SK-N-SH treated with all-trans-retinoic acid at 6 μM for 48 hours (cell line): ENCODE measurements at regions not wholly inside any gene's neighbourhood (a gene's known extent, or its start where the extent isn't known, plus 50 kb on each side); places are given as distances from the start of the nearest gene placed in this dataset.

Experiments
- ATAC-seq: fragments of 200-7000 bp; cut with Tn5 transposase; 3 replicates; pipeline ENCODE4 v1.9.1; 2020; ENCODE audit warnings: mild to moderate bottlenecking, moderate library complexity
- ARNTL ChIP-seq: fragments of 450-650 bp; formaldehyde crosslinking; IDR thresholded peaks from 2 replicates; pipeline ENCODE4 v1.5.0; 2020; ENCODE audit warnings: low read depth, mild to moderate bottlenecking, moderate library complexity, borderline replicate concordance
- BACH2 ChIP-seq: fragments of 250-450 bp; sonication (Bioruptor Pico); IDR thresholded peaks from 2 replicates; pipeline ENCODE4 v1.9.0; 2021; ENCODE audit warnings: mild to moderate bottlenecking, borderline replicate concordance
- CSDC2 ChIP-seq: fragments of 250-450 bp; sonication (Bioruptor Pico); IDR thresholded peaks from 2 replicates; pipeline ENCODE4 v1.5.0; 2020; ENCODE audit warnings: mild to moderate bottlenecking, moderate library complexity
- ESRRG ChIP-seq: fragments of 250-450 bp; sonication (Bioruptor Pico); IDR thresholded peaks from 2 replicates; pipeline ENCODE4 v1.6.1; 2021; ENCODE audit warnings: mild to moderate bottlenecking
- GLIS3 ChIP-seq: fragments of 250-450 bp; sonication (Bioruptor Pico); IDR thresholded peaks from 2 replicates; pipeline ENCODE4 v1.5.0; 2020; ENCODE audit warnings: mild to moderate bottlenecking, moderate library complexity
- ISL1 ChIP-seq: fragments of 250-450 bp; sonication (Bioruptor Pico); IDR thresholded peaks from 2 replicates; pipeline ENCODE4 v2.1.2; 2022; ENCODE audit warnings: mild to moderate bottlenecking, moderate library complexity
- OSR1 ChIP-seq: fragments of 250-450 bp; sonication (Bioruptor Pico); IDR thresholded peaks from 2 replicates; pipeline ENCODE4 v1.8.0; 2022; ENCODE audit warnings: moderate library complexity, mild to moderate bottlenecking, inconsistent platforms
- PPARA ChIP-seq: fragments of 250-450 bp; sonication (Bioruptor Pico); IDR thresholded peaks from 2 replicates; pipeline ENCODE4 v1.5.0; 2020; ENCODE audit warnings: mild to moderate bottlenecking, borderline replicate concordance
- RARB ChIP-seq: fragments of 250-450 bp; sonication (Bioruptor Pico); IDR thresholded peaks from 2 replicates; pipeline ENCODE4 v1.8.0; 2021; ENCODE audit warnings: mild to moderate bottlenecking, moderate library complexity
- SNAI2 ChIP-seq: fragments of 250-450 bp; sonication (Bioruptor Pico); IDR thresholded peaks from 2 replicates; pipeline ENCODE4 v1.5.0; 2020; ENCODE audit warnings: mild to moderate bottlenecking, moderate library complexity
- TOX ChIP-seq: fragments of 250-450 bp; sonication (Bioruptor Pico); IDR thresholded peaks from 2 replicates; pipeline ENCODE4 v1.8.0; 2021; ENCODE audit warnings: mild to moderate bottlenecking, moderate library complexity, borderline replicate concordance
- ZC3H10 ChIP-seq: fragments of 250-450 bp; sonication (Bioruptor Pico); IDR thresholded peaks from 2 replicates; pipeline ENCODE4 v1.5.1; 2021; ENCODE audit warnings: mild to moderate bottlenecking, moderate library complexity
- ZFP3 ChIP-seq: fragments of 250-450 bp; sonication (Bioruptor Pico); IDR thresholded peaks from 2 replicates; pipeline ENCODE4 v1.5.0; 2020; ENCODE audit warnings: mild to moderate bottlenecking, moderate library complexity
- ZFP30 ChIP-seq: fragments of 450-650 bp; formaldehyde crosslinking; IDR thresholded peaks from 2 replicates; pipeline ENCODE4 v1.5.0; 2022; ENCODE audit warnings: mild to moderate bottlenecking, moderate library complexity
- ZNF565 ChIP-seq: fragments of 450-650 bp; formaldehyde crosslinking; conservative IDR thresholded peaks from 2 replicates; pipeline ENCODE4 v1.5.0; 2020; ENCODE audit warnings: low read depth, mild to moderate bottlenecking, moderate library complexity
- ZNF70 ChIP-seq: fragments of 450-650 bp; formaldehyde crosslinking; IDR thresholded peaks from 2 replicates; pipeline ENCODE4 v1.5.0; 2020; ENCODE audit warnings: mild to moderate bottlenecking, moderate library complexity
- ZNF8 ChIP-seq: fragments of 450-650 bp; formaldehyde crosslinking; IDR thresholded peaks from 2 replicates; pipeline ENCODE4 v1.5.0; 2020; ENCODE audit warnings: mild to moderate bottlenecking, moderate library complexity
- TF ChIP-seq, protein P1 (sequence below): fragments of 250-450 bp; sonication (Bioruptor Pico); IDR thresholded peaks from 2 replicates; pipeline ENCODE4 v1.8.0; 2021; ENCODE audit warnings: low read depth, mild to moderate bottlenecking, moderate library complexity, borderline replicate concordance
- TF ChIP-seq, protein P2 (sequence below): fragments of 250-450 bp; sonication (Bioruptor Pico); IDR thresholded peaks from 2 replicates; pipeline ENCODE4 v1.8.0; 2020; ENCODE audit warnings: mild to moderate bottlenecking, moderate library complexity, borderline replicate concordance
- TF ChIP-seq, protein P3 (sequence below): fragments of 250-450 bp; sonication (Bioruptor Pico); IDR thresholded peaks from 2 replicates; pipeline ENCODE4 v1.5.0; 2020; ENCODE audit warnings: mild to moderate bottlenecking, moderate library complexity
- TF ChIP-seq, protein P4 (sequence below): fragments of 250-450 bp; sonication (Bioruptor Pico); IDR thresholded peaks from 2 replicates; pipeline ENCODE4 v1.5.1; 2021; ENCODE audit warnings: mild to moderate bottlenecking, moderate library complexity
- TF ChIP-seq, protein P5 (sequence below): fragments of 250-450 bp; sonication (Bioruptor Pico); IDR thresholded peaks from 2 replicates; pipeline ENCODE4 v1.5.1; 2020; ENCODE audit warnings: low read depth, mild to moderate bottlenecking, moderate library complexity

DNA sequence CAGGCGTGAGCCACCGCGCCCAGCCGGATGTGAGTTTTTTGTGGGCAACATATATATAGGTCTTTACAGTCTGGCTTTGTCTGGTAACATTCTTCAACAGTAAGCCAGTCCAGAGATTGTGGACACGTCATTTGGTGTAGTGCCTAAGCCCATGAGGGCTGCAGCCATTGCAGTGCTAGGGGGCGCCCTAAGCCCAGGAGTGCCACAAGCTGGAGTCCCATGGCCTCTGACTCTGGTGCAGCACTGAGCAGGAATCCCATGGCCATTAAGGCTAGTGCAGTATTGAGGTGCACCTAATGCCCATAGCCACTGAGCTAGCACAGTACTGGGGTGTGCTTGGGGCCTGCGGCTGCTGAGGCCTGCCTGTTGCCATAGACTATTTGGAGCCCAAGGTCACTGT, 136.4 kb upstream of the NDN start:
- TF ChIP-seq RARB (no peak), ZFP3 (CRISPR knock-in tag) (no peak), ESRRG (no peak), GLIS3 (CRISPR knock-in tag) (no peak), OSR1 (no peak), ARNTL (no peak), ZNF70 (CRISPR knock-in tag) (no peak), ZC3H10 (CRISPR knock-in tag) (no peak), SNAI2 (CRISPR knock-in tag) (no peak), ZNF8 (no peak), ZNF565 (no peak), TOX (CRISPR knock-in tag) (no peak), CSDC2 (no peak), BACH2 (CRISPR knock-in tag) (no peak), ISL1 (no peak), ZFP30 (CRISPR knock-in tag) (no peak)
- TF ChIP-seq, protein P1, sequence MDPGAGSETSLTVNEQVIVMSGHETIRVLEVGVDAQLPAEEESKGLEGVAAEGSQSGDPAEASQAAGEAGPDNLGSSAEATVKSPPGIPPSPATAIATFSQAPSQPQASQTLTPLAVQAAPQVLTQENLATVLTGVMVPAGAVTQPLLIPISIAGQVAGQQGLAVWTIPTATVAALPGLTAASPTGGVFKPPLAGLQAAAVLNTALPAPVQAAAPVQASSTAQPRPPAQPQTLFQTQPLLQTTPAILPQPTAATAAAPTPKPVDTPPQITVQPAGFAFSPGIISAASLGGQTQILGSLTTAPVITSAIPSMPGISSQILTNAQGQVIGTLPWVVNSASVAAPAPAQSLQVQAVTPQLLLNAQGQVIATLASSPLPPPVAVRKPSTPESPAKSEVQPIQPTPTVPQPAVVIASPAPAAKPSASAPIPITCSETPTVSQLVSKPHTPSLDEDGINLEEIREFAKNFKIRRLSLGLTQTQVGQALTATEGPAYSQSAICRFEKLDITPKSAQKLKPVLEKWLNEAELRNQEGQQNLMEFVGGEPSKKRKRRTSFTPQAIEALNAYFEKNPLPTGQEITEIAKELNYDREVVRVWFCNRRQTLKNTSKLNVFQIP (CRISPR knock-in tag): no peak
- TF ChIP-seq, protein P2, sequence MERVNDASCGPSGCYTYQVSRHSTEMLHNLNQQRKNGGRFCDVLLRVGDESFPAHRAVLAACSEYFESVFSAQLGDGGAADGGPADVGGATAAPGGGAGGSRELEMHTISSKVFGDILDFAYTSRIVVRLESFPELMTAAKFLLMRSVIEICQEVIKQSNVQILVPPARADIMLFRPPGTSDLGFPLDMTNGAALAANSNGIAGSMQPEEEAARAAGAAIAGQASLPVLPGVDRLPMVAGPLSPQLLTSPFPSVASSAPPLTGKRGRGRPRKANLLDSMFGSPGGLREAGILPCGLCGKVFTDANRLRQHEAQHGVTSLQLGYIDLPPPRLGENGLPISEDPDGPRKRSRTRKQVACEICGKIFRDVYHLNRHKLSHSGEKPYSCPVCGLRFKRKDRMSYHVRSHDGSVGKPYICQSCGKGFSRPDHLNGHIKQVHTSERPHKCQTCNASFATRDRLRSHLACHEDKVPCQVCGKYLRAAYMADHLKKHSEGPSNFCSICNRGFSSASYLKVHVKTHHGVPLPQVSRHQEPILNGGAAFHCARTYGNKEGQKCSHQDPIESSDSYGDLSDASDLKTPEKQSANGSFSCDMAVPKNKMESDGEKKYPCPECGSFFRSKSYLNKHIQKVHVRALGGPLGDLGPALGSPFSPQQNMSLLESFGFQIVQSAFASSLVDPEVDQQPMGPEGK (CRISPR knock-in tag): no peak
- TF ChIP-seq, protein P3, sequence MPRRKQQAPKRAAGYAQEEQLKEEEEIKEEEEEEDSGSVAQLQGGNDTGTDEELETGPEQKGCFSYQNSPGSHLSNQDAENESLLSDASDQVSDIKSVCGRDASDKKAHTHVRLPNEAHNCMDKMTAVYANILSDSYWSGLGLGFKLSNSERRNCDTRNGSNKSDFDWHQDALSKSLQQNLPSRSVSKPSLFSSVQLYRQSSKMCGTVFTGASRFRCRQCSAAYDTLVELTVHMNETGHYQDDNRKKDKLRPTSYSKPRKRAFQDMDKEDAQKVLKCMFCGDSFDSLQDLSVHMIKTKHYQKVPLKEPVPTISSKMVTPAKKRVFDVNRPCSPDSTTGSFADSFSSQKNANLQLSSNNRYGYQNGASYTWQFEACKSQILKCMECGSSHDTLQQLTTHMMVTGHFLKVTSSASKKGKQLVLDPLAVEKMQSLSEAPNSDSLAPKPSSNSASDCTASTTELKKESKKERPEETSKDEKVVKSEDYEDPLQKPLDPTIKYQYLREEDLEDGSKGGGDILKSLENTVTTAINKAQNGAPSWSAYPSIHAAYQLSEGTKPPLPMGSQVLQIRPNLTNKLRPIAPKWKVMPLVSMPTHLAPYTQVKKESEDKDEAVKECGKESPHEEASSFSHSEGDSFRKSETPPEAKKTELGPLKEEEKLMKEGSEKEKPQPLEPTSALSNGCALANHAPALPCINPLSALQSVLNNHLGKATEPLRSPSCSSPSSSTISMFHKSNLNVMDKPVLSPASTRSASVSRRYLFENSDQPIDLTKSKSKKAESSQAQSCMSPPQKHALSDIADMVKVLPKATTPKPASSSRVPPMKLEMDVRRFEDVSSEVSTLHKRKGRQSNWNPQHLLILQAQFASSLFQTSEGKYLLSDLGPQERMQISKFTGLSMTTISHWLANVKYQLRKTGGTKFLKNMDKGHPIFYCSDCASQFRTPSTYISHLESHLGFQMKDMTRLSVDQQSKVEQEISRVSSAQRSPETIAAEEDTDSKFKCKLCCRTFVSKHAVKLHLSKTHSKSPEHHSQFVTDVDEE (CRISPR knock-in tag): no peak
- TF ChIP-seq, protein P4, sequence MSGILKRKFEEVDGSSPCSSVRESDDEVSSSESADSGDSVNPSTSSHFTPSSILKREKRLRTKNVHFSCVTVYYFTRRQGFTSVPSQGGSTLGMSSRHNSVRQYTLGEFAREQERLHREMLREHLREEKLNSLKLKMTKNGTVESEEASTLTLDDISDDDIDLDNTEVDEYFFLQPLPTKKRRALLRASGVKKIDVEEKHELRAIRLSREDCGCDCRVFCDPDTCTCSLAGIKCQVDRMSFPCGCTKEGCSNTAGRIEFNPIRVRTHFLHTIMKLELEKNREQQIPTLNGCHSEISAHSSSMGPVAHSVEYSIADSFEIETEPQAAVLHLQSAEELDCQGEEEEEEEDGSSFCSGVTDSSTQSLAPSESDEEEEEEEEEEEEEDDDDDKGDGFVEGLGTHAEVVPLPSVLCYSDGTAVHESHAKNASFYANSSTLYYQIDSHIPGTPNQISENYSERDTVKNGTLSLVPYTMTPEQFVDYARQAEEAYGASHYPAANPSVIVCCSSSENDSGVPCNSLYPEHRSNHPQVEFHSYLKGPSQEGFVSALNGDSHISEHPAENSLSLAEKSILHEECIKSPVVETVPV (CRISPR knock-in tag): no peak
- ATAC-seq: no peak

DNA sequence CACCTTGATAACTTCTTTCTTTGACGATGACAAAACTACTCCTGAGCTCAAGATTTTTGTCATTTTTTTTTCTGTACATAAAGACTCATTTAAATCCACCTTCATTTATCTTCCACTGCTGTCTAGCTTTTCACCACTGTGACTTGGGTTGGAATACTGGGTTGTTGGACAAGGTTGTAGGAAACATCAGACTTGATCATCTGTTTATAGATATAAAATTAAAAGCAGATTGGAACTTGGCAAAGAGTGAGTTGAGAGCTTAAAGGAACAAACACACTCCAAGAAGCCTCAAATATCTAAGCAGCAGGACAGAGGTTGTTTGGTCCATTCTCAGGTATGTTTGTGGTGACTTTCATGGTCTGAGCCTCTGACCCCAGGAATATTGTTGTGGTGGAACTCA, 141.7 kb upstream of the NDN start:
- TF ChIP-seq ZFP30 (CRISPR knock-in tag) (no peak), ESRRG (no peak), ZC3H10 (CRISPR knock-in tag) (no peak)
- TF ChIP-seq, protein P1 (CRISPR knock-in tag): no peak
- no peak for ATAC-seq

DNA sequence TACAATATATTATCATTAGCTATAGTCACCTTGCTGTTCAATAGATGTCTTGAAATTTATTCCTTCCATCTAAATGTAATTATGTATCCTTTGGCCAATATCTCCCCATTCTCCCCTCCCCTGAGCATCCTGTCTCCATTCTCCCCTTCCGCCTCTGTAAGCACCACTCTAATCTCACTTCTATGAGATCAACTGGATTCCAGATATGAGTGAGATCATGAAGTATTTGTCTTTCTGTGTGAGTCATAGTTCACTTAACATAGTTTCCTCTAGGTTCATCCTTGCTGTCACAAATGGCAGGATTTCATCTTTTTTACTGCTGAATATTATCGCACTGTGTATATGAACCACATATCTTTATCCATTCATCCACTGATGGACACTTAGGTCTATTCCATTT, 148.8 kb upstream of the NDN start:
- no peak for TF ChIP-seq TOX (CRISPR knock-in tag)
- TF ChIP-seq, protein P5, sequence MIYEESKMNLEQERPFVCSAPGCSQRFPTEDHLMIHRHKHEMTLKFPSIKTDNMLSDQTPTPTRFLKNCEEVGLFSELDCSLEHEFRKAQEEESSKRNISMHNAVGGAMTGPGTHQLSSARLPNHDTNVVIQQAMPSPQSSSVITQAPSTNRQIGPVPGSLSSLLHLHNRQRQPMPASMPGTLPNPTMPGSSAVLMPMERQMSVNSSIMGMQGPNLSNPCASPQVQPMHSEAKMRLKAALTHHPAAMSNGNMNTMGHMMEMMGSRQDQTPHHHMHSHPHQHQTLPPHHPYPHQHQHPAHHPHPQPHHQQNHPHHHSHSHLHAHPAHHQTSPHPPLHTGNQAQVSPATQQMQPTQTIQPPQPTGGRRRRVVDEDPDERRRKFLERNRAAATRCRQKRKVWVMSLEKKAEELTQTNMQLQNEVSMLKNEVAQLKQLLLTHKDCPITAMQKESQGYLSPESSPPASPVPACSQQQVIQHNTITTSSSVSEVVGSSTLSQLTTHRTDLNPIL: no peak
- no peak for TF ChIP-seq PPARA (CRISPR knock-in tag)
- no peak for TF ChIP-seq ZFP30 (CRISPR knock-in tag)
- TF ChIP-seq GLIS3 (CRISPR knock-in tag): no peak
- TF ChIP-seq CSDC2: no peak
- no peak for TF ChIP-seq ZFP3 (CRISPR knock-in tag)
- no peak for TF ChIP-seq SNAI2 (CRISPR knock-in tag)
- TF ChIP-seq ZC3H10 (CRISPR knock-in tag): no peak
- TF ChIP-seq RARB: no peak
- no peak for TF ChIP-seq ZNF565
- ATAC-seq: no peak
